Mesothelial cell of epicardium (in vitro differentiated cells): ENCODE measurements at regions not wholly inside any gene's neighbourhood (a gene's known extent, or its start where the extent isn't known, plus 50 kb on each side); places are given as distances from the start of the nearest gene placed in this dataset.

Source experiments
- DNase-seq, 2 experiments: peaks; one replicate each; pipeline ENCODE4 v3.0.0; 2021; ENCODE audit warnings: low spot score in 2 of 2; ENCODE audit not compliant: unreplicated experiment in 2 of 2
- H3K27ac Mint-ChIP-seq: 2 replicates; pipeline ENCODE4 v1.8.0; 2021; ENCODE audit warnings: mixed read lengths
- H3K27me3 Mint-ChIP-seq: 2 replicates; pipeline ENCODE4 v1.8.0; 2021; ENCODE audit warnings: low read depth, mixed read lengths
- H3K36me3 Mint-ChIP-seq: 2 replicates; pipeline ENCODE4 v1.8.0; 2021; ENCODE audit warnings: mixed read lengths
- H3K4me1 Mint-ChIP-seq: 2 replicates; pipeline ENCODE4 v1.8.0; 2021; ENCODE audit warnings: mixed read lengths
- H3K4me3 Mint-ChIP-seq: 2 replicates; pipeline ENCODE4 v1.8.0; 2021; ENCODE audit warnings: mild to moderate bottlenecking, moderate library complexity, mixed read lengths
- H3K9me3 Mint-ChIP-seq: 2 replicates; pipeline ENCODE4 v1.8.0; 2021; ENCODE audit warnings: mixed read lengths
- CTCF ChIP-seq: fragments of 200-600 bp; sonication (generic); IDR thresholded peaks from one replicate; pipeline ENCODE4 v1.5.0; 2021; ENCODE audit warnings: antibody characterized with exemption; ENCODE audit not compliant: unreplicated experiment

DNA sequence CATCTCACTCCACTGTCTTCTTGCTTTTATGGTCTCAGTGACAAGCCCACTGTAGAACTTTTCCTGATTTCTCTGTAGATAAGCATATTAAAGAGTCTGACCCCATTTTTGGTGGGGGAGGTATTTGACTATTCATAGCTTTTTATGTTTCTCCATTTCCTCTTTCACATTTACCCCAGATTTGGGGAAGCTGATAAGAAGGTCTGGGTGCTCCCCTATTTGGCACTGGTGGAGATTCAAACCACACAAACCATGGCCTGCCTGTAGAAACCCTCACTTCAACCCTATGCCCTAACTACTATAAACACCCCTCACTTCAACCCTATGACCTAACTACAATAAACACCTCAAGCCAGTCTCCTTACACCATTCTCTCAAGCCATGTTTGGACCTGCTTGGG lies 196.2 kb upstream of the SYNDIG1 start:
- no peak overlapping the region for H3K27ac Mint-ChIP-seq
- no peak overlapping the region for H3K4me3 Mint-ChIP-seq
- peaks cover 15% of the 10 kb centered on the region for H3K9me3 Mint-ChIP-seq
- no peak for DNase-seq
- H3K36me3 Mint-ChIP-seq: no peaks in the 10 kb centered on the region
- TF ChIP-seq CTCF: no peak
- peaks cover 2% of the 10 kb centered on the region for H3K4me1 Mint-ChIP-seq
- H3K27me3 Mint-ChIP-seq: peaks cover 28% of the 10 kb centered on the region

GRCh38 chr20:24261351-24261750 lies 208.1 kb upstream of the SYNDIG1 start:
- Mint-ChIP-seq H3K27me3 (peaks cover 43% of the 10 kb centered on the region), H3K4me1 (no peaks in the 10 kb centered on the region), H3K36me3 (no peaks in the 10 kb centered on the region), H3K9me3 (no peaks in the 10 kb centered on the region), H3K4me3 (no peak overlapping the region), H3K27ac (no peak overlapping the region)
- no peak for TF ChIP-seq CTCF
- no peak for DNase-seq

- Mint-ChIP-seq H3K4me1 (no peaks in the 10 kb centered on the region), H3K36me3 (no peaks in the 10 kb centered on the region), H3K27me3 (peaks cover 11% of the 10 kb centered on the region), H3K4me3 (no peak overlapping the region), H3K9me3 (no peaks in the 10 kb centered on the region), H3K27ac (no peak overlapping the region)
- no peak for TF ChIP-seq CTCF
- DNase-seq: no peak
These were observed 212.3 kb upstream of the SYNDIG1 start for GRCh38 chr20:24257171-24257570.

GRCh38 chr20:24256307-24256706 lies 213.1 kb upstream of the SYNDIG1 start:
- no peak for TF ChIP-seq CTCF
- DNase-seq: no peak
- Mint-ChIP-seq H3K36me3 (no peaks in the 10 kb centered on the region), H3K4me3 (no peak overlapping the region), H3K27ac (no peak overlapping the region), H3K4me1 (no peaks in the 10 kb centered on the region), H3K9me3 (no peaks in the 10 kb centered on the region), H3K27me3 (peaks cover 6% of the 10 kb centered on the region)

GRCh38 chr20:24254480-24254879 lies 214.9 kb upstream of the SYNDIG1 start:
- Mint-ChIP-seq H3K9me3 (no peaks in the 10 kb centered on the region), H3K4me1 (no peaks in the 10 kb centered on the region), H3K27ac (no peak overlapping the region), H3K4me3 (no peak overlapping the region), H3K36me3 (no peaks in the 10 kb centered on the region), H3K27me3 (peaks cover 14% of the 10 kb centered on the region)
- no peak for TF ChIP-seq CTCF
- DNase-seq: no peak

DNA sequence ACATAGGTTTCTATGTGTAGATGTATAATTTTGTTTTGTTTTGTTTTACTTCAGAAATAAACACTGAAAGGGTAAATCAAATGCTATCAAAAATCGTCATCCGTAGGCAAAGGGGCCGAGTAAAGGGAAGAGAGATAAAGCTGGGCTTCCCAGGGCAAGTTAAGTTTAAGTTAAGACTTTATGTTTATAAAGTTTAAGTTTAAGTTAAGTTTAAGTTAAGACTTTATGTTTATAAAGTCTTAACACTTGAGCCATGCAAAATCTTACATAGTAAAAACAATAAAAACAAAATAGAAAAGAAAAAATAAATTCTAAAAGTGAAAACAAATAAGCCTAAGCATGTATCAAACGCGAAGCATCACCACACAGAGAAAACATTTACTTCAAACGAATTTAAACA lies 216.1 kb upstream of the SYNDIG1 start:
- Mint-ChIP-seq H3K27me3 (peaks cover 18% of the 10 kb centered on the region), H3K4me1 (no peaks in the 10 kb centered on the region), H3K4me3 (no peak overlapping the region), H3K36me3 (no peaks in the 10 kb centered on the region), H3K9me3 (no peaks in the 10 kb centered on the region), H3K27ac (no peak overlapping the region)
- no peak for DNase-seq
- no peak for TF ChIP-seq CTCF
